ENCODE measurements at regions not wholly inside any gene's neighbourhood (a gene's known extent, or its start where the extent isn't known, plus 50 kb on each side); places are given as distances from the start of the nearest gene placed in this dataset.

- TF ChIP-seq, protein P1, sequence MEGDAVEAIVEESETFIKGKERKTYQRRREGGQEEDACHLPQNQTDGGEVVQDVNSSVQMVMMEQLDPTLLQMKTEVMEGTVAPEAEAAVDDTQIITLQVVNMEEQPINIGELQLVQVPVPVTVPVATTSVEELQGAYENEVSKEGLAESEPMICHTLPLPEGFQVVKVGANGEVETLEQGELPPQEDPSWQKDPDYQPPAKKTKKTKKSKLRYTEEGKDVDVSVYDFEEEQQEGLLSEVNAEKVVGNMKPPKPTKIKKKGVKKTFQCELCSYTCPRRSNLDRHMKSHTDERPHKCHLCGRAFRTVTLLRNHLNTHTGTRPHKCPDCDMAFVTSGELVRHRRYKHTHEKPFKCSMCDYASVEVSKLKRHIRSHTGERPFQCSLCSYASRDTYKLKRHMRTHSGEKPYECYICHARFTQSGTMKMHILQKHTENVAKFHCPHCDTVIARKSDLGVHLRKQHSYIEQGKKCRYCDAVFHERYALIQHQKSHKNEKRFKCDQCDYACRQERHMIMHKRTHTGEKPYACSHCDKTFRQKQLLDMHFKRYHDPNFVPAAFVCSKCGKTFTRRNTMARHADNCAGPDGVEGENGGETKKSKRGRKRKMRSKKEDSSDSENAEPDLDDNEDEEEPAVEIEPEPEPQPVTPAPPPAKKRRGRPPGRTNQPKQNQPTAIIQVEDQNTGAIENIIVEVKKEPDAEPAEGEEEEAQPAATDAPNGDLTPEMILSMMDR (conservative IDR thresholded peaks at IDR 0.05), result no peak
- no peak for TF ChIP-seq ZFX (IDR thresholded peaks at IDR 0.05)
These were observed 258.7 kb downstream of the SEC14L1 start for GRCh38 chr17:77399319-77399957.

All from C4-2B (cell line).